GM18867 (cell line): ENCODE measurements at regions not wholly inside any gene's neighbourhood (a gene's known extent, or its start where the extent isn't known, plus 50 kb on each side); places are given as distances from the start of the nearest gene placed in this dataset.
"Not testable (repeated sequence)": the region's sequence is repeated elsewhere in the genome, so short reads cannot be mapped to it uniquely, and the experiment has no call there.

Experiments
- ATAC-seq: cut with Tn5 transposase; IDR thresholded peaks from one replicate; pipeline ENCODE4 v1.9.1; 2021; ENCODE audit warnings: mild to moderate bottlenecking, moderate library complexity; ENCODE audit not compliant: unreplicated experiment

DNA sequence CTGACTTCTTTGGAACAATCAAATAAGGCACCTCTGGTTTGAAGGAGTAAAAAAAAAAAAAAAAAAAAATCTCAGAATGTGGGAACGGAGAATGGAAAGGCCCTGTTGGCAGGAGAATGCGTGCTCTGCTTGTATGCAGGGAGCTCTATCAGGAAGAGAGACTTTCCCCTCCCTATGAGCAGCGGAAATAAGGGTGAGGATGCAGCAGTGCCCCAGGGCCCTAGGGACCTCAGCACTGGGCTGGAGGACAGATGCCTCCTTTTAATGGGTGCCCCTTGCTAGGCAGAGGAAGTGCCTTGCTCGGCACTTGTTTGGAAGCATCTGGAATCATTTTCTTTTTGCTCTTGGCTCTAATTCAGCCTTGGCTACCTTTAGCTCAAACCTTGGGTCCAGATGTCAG is 283.4 kb upstream of the NBPF12 start:
- ATAC-seq, result not testable (repeated sequence)

- ATAC-seq, result not testable (repeated sequence)
Measured at GRCh38 chr1:146645978-146646604, 292.0 kb upstream of the NBPF12 start.

DNA sequence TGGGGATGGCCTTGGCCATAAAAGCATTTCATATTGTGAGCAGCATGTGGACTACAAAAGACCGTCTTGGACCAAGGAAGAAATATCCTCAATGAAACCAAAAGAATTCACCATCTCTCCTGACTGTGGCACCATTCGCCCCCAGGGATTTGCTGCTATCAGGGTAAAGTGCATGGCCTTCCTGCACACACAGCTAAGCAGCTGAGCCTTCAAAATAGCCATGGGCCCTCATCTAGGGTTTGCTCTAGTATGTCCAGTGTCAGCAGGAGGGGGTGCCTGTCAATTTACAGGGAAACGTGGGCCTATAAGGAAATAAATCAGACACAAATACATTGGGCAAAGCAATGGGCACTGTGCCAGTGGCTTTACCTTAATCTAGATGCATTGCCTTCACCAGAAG is 296.6 kb upstream of the NBPF12 start:
- ATAC-seq, result not testable (repeated sequence)

DNA sequence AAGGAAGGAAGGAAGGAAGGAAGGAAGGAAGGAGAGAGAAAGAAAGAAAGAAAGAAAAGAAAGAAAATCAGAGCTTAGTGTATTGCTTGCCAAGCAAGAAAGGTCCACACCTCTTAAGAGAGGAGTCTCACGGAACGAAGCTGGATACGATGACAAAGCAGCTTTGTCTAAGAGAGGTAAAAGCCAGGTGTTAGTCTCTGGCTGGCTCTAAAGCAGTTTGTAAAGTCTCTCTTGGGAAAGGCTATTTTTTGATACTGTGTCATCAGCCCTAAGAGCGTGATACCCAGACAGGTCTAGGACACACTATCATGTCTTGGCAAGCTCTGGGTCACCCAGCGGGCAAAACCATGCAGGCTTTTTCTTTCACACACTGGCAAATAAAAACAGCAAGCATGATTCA is 297.5 kb upstream of the NBPF12 start:
- ATAC-seq, result not testable (repeated sequence)

DNA sequence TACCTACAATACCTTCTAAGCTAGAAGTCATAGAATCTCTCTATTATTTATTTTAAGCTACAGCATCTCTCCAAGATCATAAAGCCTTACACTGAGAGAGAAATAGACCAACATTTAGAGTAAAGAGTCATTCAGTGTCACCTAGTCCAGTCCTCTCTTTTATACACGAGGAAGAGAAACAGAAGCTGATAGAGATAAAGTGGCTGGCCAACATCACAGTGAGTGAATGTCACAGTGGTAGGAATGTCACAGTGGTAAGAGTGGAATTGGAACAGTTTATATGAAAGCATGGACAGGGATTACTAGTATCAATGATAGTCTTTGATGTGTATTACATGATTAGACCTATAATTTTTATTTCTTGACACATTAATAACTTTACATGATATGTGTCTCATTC is 307.8 kb upstream of the NBPF12 start:
- ATAC-seq, result not testable (repeated sequence)

- ATAC-seq, result not testable (repeated sequence)
Measured at GRCh38 chr1:146618582-146618981, 319.5 kb upstream of the NBPF12 start.

DNA sequence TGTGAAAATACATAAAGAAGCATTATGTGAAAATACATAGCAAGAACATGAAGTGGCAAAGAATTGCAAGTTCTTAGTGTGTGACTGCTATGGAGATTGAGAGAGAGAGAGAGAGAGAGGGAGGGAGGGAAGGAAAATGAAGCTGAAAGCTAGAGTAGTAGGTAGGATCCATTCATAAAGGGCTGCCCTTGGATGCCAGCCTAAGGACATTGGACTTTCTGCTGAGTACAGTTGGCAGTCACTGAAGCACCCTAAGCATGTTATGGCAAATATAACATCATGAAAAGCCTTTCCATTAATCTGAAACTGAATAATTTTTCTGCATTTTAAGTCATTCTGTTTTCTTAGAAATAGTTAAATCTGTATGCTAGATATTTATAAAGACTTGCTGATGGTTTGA is 333.4 kb upstream of the NBPF12 start:
- ATAC-seq, result not testable (repeated sequence)

DNA sequence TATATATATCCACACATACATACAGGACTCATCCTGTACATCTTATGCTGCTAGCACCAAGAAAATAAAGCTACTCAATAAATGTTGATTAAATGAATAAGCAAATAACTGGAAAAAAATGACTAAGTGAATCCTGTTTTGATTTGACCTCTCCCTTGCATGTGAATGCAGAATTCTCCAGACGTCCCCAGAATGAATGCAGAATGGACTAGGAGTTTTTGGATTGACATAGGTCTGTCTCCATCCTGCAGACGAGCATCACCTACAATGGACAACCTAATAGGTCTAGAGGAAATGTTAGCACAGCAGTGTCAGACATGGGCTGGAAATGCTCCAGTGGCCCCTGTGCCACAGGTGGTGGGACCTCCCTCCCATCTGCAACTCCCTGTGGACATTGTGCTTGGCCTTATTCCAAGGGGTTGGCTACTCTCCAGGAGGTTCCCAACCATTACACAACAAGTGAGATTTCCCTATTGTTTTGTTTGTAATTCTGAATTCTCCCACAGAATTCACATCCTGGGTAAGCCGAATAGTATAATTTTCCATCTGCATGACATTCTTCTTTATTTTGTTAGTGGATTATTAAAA is 337.3 kb upstream of the NBPF12 start:
- ATAC-seq, result not testable (repeated sequence)

DNA sequence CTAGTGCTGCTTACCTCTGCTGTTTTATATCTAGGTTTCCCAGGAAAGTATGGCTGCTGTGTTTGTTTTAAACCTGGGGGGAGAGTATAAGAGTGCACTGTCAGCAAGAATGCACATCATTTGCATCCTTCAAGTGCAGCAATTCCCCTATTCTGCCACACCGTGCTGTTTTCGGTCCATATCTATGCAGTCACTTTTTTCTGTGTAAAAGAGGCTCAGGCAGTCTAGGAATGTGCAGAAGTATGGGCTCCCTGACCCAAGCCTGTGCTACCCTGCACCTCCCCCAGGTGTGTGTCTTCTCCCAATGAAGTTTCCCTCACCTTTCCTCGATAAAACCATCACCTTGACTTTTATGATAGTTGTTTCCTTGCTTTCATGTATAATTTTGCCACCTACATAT is 338.2 kb upstream of the NBPF12 start:
- ATAC-seq, result not testable (repeated sequence)

GRCh38 chr1:146581229-146581628 is 352.4 kb upstream of the NOTCH2NLA start:
- not testable (repeated sequence) for ATAC-seq

DNA sequence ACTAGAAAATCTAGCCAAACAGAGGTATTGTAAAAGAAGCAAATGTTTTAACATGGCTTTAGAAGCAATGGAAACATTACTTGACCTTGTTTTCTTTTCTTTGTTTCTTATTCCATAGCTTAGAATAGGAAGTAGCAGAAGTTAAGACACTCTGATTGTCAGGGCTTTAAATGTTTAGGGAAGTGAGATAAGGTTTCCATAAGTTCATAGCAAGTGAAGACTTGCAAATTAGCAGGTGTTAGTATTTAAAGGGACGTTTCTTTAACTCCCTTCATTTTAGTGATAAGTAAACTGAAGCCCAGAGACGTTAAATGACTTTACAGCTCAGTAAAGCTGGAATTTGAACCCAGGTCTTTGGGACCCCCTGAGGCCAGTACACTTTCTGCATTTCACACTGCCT is 338.7 kb upstream of the NOTCH2NLA start:
- not testable (repeated sequence) for ATAC-seq

DNA sequence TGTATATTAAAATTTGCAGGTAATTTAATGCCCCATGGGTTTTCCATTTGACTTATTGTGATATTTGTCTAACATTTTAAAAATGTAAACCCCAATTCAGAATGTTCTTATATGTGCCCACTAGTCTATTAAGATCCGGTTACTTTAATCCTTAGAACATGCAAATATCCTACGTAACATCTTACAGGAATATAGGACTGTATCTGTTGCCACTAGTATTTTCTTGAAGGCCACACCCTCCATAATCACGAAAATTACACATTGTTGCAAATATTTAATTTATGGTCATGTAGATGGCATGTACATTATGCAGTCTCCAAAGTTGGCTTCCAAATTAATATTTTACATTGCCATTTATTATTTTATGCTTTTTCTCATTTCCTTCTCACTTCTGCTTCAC is 329.2 kb upstream of the NOTCH2NLA start:
- ATAC-seq, result not testable (repeated sequence)

- ATAC-seq, result not testable (repeated sequence)
Measured at GRCh38 chr1:146556405-146556804, 327.6 kb upstream of the NOTCH2NLA start.

DNA sequence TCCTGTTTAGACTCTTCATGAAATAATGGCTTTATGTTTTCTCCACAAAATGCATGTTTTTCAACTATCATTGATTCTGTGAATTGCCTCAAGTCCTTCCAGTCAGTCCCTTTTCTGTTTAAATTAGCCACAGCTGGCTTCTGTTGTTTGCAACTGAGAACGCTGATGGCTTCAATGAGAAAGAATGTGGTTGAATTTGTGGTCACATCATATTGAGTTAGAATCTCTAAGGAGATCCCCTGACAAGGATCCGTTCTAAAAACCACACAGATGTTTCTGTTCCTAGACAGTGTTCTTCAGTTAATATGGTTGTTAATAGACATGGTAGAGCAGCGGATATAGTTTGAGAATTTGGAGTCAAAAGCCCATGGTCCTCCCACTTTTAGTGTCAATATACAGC is 323.6 kb upstream of the NOTCH2NLA start:
- not testable (repeated sequence) for ATAC-seq

- not testable (repeated sequence) for ATAC-seq
Measured at GRCh38 chr1:146548684-146549083, 319.9 kb upstream of the NOTCH2NLA start.

DNA sequence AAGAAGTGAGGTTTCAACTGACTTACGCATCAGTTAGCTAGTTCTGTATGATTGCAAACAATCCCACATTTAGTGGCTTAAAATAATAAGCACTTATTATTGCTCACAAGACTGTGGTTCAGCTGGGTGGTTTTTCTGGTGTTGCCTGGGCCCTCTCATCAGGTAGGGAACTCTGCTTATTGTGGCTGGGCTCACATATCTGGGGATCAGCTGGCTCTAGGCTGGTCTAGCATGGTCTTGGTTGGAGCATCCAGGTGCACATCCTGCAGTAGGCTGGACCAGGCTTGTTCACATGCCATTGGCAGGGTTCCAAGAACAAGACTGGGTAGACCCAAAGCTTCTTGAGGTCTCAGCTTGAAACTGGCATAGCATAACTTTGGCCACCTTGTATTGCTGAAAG is 317.4 kb upstream of the NOTCH2NLA start:
- not testable (repeated sequence) for ATAC-seq

GRCh38 chr1:146537775-146538373 is 309.1 kb upstream of the NOTCH2NLA start:
- ATAC-seq, result not testable (repeated sequence)

- not testable (repeated sequence) for ATAC-seq
Measured at GRCh38 chr1:146536028-146536427, 307.2 kb upstream of the NOTCH2NLA start.

GRCh38 chr1:146535575-146535974 is 306.8 kb upstream of the NOTCH2NLA start:
- not testable (repeated sequence) for ATAC-seq

DNA sequence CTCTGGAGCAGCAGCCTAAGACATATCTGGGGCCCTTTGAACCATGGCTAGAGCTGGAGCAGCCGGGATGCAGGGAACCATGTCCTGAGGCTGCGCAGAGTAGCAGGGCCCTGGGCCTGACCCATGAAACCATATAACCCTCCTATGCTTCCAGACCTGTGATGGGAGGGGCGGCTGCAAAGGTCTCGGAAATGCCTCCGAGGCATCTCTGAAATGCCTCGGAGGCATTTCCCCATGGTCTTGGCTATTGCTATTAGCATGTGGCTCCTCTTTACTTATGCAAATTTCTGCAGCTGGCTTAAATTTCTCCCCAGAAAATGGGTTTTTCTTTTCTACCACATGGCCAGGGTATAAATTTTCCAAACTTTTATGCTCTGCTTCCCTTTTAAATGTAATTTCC is 302.1 kb upstream of the NOTCH2NLA start:
- ATAC-seq, result not testable (repeated sequence)

GRCh38 chr1:146522812-146523211 is 294.0 kb upstream of the NOTCH2NLA start:
- ATAC-seq, result not testable (repeated sequence)

DNA sequence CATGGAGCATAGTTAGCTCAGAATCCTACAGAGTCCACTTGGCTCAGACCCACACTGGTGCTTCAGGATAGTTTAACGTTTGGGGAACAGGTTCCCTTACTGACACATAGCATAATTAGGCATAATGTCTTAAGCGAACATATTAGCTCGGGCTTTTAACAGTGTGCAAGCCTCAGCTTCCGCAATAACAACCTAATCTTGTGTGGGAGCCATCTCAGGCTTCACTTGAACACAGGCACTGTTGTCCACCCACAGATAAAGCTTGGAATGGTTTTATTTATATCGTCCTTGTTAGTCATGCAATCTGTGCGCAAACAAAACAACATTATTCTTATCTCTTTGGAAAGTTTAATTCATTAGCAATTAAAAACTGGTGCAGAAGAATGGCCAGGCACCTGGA is 293.5 kb upstream of the NOTCH2NLA start:
- not testable (repeated sequence) for ATAC-seq
